Suprapubic skin (tissue), 4 donors: ENCODE measurements at regions not wholly inside any gene's neighbourhood (a gene's known extent, or its start where the extent isn't known, plus 50 kb on each side); places are given as distances from the start of the nearest gene placed in this dataset.

Experiments used
- CTCF ChIP-seq, 2 donors: fragments of 200-600 bp in 1 of 2; fragments of 450-650 bp in 1 of 2; sonication (generic) in 1 of 2; IDR thresholded peaks; one replicate each; pipeline ENCODE4 v1.5.1; 2016 to 2019; ENCODE audit warnings: antibody characterized with exemption in 2 of 2, mild to moderate bottlenecking in 1 of 2, moderate library complexity in 1 of 2
- POLR2A ChIP-seq, 2 donors: fragments of 450-650 bp; IDR thresholded peaks; one replicate each; pipeline ENCODE4 v1.6.1; 2017; ENCODE audit warnings: antibody characterized with exemption in 2 of 2, mild to moderate bottlenecking in 2 of 2, moderate library complexity in 2 of 2
- POLR2AphosphoS5 ChIP-seq, 3 donors: sonication (generic); formaldehyde crosslinking; IDR thresholded peaks; one replicate each; pipeline ENCODE4 v1.6.1; 2017; ENCODE audit warnings: antibody characterized with exemption in 3 of 3

- TF ChIP-seq POLR2A (IDR thresholded peaks at IDR 0.05) (no peak), CTCF (IDR thresholded peaks at IDR 0.05) (no peak), POLR2AphosphoS5 (IDR thresholded peaks at IDR 0.05) (no peak)
Measured at GRCh38 chr22:47570300-47570685, 807.8 kb downstream of the TBC1D22A start.
